Activated CD4-positive, alpha-beta T cell treated with anti-CD3 and anti-CD28 coated beads, Interleukin-2, amount 50 U/mL, for 48 hours (primary cell): ENCODE measurements at regions not wholly inside any gene's neighbourhood (a gene's known extent, or its start where the extent isn't known, plus 50 kb on each side); places are given as distances from the start of the nearest gene placed in this dataset.
"Not testable (repeated sequence)": the region's sequence is repeated elsewhere in the genome, so short reads cannot be mapped to it uniquely, and the experiment has no call there.

ENCODE experiments used
- DNase-seq, 2 experiments: peaks; one replicate each; pipeline ENCODE4 v3.0.0-alpha.2; 2020

DNA sequence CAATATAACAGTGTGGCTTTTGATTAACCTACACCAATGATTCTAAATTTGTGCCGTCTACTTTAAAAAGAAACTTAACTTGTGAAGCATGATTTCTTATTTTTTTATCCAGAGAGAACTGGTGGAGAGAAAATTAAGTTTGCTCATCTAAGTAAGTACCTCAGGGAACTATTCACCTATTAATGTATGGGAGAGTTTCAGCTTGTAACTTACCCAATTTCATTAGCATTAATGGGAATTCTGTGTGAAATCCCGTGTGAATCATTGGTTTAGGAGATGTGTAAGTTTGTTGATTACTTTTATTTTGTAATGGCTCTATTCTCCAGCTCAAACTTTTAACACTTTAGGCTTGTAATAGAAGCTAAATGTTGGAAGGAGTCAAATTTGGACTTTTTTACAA, 1061.5 kb downstream of the TDRD15 start:
- no peak for DNase-seq

DNA sequence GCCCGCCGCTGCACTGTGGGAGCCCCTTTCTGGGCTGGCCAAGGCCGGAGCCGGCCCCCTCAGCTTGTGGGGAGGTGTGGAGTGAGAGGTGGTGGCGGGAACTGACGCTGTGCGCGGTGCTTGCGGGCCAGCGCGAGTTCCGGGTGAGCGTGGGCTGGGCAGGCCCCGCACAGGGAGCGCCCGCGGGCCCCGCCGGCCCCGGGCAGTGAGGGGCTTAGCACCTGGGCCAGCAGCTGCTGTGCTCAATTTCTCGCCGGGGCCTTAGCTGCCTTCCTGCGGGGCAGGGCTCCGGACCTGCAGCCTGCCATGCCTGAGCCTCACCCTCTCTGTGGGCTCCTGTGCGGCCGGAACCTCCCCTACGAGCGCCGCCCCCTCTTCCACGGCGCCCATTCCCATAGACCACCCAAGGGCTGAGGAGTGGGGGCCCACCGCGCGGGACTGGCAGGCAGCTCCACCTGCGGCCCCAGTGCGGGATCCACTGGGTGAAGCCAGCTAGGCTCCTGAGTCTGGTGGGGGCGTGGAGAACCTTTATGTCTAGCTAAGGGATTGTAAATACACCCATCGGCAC, 1062.6 kb downstream of the TDRD15 start:
- DNase-seq: not testable (repeated sequence)

DNA sequence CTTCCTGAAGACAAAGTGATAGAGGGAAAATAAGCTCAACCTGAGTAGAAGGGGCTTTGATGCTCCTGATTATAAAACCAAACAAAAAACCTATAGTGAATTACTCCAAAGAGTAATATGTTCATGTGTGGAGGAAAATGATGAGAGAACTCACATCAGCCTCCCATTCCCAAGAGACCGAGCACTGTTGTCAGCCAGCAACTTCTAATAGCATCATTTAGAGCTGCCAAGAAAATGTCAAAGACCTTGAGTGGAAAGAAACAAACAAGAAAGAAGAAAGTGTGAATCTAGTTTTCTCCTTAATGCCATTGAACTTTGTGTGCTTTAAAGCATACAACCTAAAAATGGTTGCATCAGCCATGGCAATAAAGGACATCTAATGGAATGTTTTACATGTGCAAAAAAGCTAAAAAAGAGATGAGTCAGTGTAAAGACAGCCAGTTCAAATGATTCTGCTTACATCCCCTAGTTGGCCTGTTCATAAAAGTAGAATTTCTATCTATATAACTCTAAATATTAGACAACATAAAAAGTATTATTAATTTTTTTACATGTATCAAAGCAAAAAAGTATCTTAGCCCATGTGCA, 1066.2 kb downstream of the TDRD15 start:
- no peak for DNase-seq

DNA sequence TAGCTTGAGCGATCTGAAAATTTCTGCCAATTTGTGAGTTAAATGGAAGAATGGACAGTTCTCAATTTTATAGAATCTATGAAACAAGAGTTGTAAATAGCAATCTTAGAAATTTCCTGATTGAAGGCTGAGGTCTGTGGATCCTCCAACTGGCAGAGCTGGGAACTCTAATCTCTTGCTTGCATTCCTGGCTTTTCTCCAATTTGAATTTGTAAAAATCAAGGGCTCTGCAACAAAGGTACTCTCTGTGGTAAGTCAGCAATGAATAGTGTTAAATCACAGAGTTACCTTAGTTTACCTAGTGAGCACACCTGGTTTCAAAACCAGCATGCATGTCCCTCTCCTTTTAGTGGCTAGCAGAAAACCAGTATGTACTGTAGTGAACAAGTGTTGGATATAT, 1070.5 kb downstream of the TDRD15 start:
- DNase-seq: no peak

DNA sequence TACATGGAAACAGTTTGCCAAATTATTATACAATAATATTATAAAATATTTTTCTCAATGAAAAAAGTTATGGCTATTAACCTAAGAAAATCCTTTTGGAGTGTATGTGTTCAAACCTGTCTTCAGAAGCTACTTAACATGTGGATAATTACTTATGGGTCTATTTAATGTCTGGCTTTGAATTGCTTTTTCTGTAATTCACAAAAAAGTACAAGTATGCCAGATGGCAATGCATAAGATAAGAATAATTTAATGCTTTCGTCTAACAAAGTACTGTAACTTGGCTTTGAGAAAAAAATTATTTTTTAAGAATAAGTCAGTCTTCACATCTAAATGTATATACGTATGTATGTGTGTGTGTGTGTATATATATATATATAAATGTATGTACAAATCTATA, 1073.0 kb downstream of the TDRD15 start:
- DNase-seq: no peak

DNA sequence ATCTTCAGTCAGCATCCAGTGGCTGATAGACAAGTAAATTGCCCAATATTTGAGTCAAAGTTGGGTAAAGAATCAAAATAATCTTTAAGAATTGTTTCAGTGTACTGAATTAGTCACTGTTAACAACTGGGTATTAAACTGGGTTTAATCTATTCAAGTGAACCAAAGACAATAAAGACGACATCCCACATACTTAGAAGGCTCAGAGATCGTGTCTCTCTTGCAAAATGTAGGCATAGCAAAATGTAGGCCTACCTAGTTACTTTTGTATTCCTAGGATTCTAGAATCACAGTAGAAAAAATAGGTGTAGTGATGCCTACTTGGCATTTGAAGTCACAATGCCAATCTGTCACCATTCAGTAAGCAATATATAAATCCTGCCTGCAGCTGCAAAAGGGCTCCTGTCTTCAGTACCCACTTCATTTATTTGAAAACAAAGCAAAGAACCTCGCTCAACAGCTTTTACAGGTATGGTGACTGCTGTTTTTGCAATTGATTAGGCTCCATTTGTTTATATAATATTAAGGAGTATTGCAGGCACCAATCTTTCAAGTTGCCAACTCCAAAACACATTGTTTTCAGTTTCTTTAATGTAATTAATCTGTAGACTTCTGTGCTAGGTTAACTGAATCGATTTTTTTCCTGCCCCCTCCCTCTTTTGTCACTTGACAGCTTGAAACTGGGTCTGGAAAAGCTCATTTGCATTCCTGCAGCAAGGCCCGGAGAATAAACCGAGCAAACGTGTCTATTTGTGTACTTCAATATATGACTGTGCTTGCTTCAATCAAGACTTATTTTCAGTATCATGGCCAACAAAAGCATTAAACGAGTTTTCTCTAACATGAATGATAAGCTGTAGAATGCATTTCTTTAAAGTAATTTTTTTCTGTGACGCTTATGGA, 1074.9 kb downstream of the TDRD15 start:
- no peak for DNase-seq

DNA sequence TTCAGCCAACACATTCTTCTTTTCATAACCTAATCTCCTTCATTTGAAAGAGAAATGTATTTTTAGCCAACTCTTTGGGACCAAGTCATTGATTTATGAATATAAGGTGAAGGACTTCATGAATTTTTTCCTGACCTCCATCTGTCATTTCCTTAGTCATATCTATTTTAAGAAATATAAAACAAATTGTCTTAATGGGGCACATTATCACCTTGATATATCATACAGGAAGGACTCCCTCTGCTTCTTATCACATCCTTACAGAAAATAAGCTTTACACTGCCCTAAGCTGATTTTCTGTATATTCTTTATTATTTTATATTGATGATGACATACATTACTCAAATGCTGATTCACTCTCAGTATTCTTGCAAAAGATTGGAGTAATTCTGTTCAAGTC, 1076.2 kb downstream of the TDRD15 start:
- no peak for DNase-seq

DNA sequence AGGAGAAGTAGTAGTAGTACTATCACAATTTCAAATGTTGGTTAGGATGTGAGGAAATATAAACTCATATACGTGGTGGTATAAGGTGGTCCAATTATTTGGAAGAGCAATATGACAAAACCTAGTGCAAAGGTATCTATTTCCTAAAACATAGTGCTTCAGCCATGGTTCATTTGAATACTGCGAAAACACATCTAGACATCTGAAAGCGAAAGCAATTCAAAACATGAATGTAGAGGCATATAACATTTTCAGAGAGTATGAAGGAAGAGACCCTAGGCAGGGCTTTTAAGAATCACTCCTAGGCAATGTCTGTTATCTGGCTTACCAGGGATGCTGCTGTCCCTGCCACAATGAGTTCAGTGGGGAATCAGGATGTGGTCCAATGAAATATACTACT, 1085.8 kb downstream of the TDRD15 start:
- DNase-seq: no peak

DNA sequence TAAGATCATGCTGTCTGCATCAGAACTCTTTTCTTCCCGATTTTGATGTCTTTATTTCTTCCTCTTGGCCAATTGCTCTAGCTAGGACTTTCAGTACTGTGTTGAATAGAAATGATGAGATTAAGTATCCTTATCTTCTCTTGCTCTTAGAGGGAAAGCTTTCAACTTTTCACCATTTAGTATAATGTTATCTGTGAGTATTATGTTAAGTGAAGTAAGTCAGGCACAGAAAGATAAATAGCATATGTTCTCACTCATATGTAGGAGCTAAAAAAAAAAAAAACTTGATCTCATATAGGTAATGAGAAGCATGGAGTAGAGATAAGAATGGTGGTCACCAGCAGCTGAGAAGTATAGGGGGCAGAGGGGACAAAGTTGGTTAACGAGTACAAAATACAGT, 1089.5 kb downstream of the TDRD15 start:
- DNase-seq: no peak

DNA sequence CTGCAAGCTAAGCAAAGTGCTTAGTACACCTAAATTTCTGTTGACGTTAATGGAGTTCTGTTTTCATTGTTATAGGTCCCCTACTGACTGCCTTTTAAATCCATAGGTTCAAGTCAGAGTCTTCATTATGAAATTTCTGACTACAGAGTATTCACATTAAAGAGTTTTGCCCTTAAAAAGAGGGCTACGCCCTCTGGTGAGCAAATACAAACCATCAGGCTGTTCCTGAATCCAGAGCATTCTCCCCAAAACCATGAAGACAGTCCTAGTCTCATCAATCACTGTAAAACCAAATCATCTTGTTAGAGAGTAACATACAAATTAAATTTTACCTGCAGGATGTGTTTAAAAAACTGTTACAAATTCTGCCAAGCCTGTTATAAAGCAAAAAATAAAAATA, 1091.7 kb downstream of the TDRD15 start:
- DNase-seq: no peak

DNA sequence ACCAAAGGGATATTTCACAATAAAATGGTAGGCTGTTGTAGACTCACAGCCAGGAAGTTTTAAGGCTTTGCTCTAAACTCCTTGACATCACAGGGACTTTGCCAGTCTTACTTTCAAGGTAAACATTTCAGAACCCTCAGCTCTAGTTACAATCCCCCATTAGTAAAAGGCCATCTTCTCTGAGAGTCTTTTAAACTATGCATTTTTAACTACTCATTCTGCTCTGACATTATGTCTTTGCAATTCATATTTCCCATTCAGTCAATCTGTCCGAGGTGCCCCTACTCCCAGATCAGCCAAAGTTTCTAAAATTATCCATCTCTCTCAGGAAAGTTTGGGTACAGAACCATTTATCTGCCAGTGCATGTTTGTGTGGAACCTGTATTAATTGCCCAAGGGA, 1094.1 kb downstream of the TDRD15 start:
- DNase-seq: no peak

DNA sequence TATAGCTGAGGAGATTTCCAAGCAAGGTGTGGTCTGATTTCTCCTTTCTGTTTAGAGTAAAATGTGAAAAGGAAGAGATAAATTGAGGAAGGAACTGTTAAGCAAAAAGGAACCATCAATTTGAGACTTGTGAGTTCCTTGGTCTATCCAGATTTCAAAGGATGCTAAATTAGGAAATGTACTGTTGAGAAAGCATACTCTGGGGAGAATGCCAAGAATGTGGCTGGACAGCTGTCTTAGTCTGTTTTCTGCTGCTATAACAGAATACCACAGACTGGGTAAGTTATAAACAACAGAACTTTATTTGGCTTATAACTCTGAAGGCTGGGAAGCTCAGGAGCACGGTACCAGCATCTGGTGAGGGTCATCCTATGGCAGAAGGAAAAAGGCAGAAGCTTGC, 1097.2 kb downstream of the TDRD15 start:
- DNase-seq: no peak

DNA sequence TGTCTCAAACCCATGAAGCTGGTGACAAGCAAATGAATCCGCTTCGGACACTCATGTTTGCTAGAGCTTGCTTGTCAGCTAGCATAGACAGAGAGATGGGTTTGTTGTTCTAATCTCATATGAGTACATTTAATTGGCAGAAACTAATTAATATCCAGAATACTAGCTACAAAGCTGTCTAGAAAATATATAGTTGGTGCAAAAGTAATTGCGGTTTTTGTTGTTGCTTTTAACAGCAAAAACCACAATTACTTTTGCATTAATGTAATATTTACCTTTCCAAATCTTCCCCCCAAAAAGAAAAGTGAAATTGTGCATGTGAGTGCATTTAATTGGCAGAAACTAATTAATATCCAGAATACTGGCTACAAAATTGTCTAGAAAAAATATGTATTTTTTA, 1115.2 kb downstream of the TDRD15 start:
- no peak for DNase-seq

DNA sequence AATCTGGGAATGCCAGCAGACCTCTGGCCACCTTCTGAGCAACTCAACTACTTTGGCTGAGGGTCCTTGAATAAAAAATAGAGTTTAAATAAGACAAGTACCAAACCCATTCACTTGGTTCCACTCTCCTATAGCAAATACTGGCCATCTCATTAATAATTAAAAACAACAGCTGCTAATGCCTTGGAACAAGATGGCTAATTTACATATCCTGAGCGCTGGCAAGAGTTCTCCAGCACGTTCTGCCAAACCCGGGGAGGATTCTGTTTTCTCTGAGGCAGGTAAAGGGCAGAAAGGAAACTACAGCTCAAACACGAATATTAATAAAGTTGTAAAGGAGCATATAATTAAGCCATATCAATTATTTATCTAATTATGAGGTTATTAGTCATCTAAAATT, 1123.7 kb downstream of the TDRD15 start:
- DNase-seq: no peak

DNA sequence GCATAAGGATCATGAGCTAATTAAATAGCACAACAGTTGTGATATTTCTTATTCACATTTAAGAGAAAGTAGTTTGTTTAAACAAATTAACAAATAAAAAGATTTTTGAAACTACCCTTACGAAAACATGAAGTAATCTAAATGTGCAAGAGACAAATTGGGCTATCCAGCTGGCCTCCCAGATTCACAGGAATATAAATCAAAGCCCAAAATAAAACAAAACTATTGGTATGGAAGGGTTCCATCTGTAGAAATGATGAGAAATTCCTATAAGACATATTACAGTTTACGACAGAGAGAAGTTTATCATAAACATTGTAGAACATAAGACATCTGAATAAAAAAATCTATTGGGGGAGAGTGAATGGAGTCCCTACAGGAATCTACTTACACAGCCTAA, 1125.1 kb downstream of the TDRD15 start:
- DNase-seq: no peak

DNA sequence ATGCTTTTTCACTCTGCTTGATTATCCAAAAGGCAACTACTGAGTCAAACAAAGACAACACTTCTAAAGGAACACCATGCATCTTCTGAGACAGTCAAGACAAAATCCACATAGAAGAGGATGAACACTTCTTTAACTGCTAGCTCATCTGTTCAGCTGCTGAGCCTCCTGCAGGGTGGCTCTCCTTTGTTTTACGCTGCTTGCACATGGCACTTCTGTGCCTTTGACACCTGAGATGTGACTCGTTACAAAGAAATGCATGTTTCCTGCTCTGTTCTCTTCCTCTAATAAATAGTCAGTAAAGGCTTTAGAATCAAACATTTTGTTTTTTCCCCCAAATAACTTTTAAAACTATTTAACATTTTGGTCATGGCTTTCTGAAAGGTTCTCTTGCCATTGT, 1129.4 kb downstream of the TDRD15 start:
- DNase-seq: no peak

DNA sequence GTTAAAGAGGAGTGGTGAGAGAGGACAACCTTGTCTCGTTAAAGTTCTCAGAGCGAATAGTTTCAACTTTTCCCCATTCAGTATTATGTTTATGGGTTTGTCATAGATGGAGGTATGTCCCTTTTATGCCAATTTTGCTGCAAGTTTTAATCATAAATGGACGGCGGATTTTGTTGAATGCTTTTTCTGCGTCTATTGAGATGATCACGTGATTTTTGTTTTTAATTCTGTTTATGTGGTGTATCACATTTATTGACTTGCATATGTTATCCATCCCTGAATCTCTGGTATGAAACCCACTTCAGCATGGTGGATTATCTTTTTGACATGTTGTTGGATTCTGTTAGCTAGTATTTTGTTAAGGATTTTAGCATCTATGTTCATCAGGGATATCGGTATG, 1123.8 kb upstream of the KLHL29 start:
- no peak for DNase-seq

DNA sequence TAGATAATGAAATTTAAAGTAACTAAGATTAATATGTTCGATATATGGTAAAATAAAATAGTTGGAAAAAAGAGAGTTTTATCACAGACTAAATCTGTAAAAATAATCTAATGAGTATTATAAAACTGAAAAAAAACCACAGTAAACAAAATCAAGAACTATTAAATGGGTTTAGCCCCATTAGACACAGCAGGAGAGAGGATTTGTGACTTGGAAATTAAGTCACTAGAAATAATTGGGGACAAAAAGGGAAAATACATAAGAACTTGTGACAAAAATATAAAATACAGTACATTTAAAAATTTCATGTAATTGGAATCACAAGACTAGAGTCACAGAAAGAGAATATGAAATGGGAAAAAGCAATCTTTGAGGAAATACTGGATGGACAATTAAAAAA, 1114.6 kb upstream of the KLHL29 start:
- no peak for DNase-seq

DNA sequence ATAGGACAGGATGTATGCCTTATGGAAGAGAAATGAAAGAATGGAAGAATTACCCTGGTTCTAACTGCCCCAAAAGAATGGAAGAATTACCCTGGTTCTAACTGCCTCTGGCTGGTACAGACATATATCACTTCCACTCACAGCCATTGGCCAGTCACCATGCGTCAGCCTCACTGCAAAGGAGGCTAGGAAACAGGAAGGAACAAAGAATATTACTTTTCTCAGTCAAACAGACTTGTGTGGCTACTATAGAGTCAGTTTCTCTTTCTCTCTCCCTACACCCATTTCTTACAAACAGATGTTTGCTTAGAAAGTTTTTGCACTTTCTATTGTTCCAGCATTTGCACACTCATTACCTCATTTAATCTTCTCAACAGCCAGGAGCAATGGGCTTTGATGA, 1111.1 kb upstream of the KLHL29 start:
- DNase-seq: no peak

DNA sequence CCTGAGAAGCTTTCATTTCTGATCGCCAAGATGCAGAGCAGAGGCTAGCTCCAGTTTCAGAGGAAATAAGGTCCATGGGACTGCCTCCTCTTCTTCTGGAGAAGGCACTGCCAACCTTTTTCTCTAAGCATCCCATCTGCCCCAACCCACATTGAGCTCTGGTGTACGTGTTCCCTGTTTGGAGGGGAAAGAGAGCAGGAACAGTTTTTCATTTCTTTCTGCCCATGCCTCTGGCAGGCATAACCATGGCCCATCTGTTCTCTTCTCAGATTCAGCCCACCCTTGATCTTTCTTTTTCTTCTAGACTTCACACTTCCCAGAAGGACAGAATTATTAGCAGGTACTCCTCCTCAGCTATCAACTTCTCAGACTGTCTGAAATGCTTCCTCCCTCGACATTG, 1110.3 kb upstream of the KLHL29 start:
- no peak for DNase-seq

DNA sequence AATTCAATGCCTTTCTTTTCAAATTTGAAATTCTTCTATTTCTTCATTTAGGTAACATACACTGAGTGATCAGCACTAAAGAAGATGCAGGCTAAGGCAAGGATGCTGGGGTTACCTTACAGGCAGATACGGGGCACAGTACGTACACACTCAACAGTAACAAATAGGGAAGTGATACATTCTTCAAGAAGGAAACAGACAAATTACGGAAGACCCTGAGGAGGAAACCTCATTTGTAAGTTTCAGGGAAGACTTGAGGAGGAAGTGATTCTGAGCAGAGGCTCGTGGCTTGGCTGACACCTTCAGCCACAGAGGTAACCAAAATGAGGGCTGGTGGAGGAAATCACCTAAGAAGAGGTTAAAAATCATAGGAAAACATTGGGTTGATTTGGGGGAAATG, 1108.3 kb upstream of the KLHL29 start:
- DNase-seq: no peak

DNA sequence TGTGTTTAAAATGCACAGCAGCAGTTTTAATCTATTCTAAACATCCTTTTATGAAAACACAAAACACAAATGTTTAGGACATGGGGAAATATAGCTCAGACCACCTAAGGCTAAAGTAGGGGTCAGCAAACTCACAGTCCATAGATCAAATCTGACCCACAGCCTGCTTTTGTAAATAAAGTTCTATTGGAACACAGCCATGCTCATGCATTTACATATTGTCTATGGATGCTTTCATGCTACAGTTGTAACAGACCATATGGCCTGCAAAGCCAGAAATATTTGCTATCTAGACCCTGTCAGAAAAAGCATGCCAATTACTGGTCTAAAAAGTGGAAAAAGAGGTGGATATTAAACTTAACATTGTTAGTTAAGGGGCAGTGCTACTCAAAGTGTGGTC, 1105.4 kb upstream of the KLHL29 start:
- DNase-seq: no peak

DNA sequence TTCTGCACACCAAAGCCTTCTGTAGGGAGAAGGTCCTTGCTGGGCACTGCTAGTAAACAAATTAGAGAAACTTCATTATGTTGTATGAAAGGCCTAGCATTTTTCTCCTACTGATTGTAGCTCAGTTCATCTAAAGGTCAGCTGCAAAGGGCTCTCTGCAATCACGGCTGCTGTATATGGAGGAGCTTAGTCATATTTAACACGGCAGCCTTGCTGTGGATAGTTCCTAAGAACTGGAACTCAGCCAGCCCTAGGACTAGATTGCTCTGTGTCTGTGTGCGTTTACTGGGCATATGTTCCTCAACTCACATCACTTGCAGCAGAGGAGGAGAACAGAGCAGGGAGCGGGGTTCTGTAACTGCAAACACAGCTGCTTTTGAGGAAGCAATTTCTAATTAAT, 1103.9 kb upstream of the KLHL29 start:
- DNase-seq: no peak

DNA sequence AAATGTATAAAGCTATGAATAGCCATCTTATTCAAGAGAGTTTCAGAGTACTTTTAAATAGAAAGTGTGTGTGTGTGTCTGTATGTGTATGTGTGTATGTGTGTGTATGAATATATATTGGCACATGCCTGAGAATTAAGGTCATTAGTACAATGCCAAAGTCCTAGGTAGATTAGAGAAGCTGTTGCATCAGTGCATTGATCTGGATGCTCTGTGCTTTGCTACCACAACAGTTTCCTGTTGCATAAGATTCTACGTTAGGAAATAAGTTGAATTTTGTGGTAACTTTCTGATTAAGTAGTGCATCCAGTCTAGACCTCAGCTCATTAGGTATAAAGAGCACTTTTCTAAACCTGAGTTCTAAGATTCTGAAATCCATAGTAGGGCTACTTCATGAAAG, 1102.8 kb upstream of the KLHL29 start:
- no peak for DNase-seq

DNA sequence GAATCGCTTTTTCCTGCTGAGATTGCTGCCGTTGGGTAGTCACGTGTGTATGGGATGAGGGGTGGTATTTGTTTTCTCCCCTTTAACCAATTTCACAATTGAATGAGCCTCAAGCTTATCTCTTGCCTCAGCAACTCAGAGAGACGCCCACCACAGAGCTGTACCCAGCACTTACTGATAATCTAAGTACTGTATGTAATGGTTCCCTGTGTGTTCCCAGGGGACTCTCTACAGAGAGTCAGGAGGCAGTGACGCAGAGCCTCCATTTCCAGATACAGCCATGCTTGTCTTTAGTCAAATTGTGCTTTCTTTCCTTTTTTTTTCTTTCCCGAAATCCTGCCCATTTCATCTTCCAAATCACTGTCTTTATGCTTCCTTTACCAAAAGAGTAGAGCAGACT, 1102.1 kb upstream of the KLHL29 start:
- no peak for DNase-seq
